CD14-positive monocyte (primary cell): ENCODE measurements at regions not wholly inside any gene's neighbourhood (a gene's known extent, or its start where the extent isn't known, plus 50 kb on each side); places are given as distances from the start of the nearest gene placed in this dataset.

Experiments used
- DNase-seq, 3 donors: peaks; one replicate each; pipeline ENCODE4 v3.0.0-alpha.2; 2011 to 2022
- H2AFZ ChIP-seq: 2 replicates; pipeline ENCODE4 v1.6.0; 2012; ENCODE audit warnings: mild to moderate bottlenecking, low read depth, low read length, inconsistent platforms; ENCODE audit not compliant: insufficient read depth, poor library complexity, severe bottlenecking
- H3K27ac ChIP-seq, 2 donors: 1 replicate in 1 of 2; 2 replicates in 1 of 2; pipeline ENCODE4 v1.5.1; 2012 to 2013; ENCODE audit warnings: low read length in 2 of 2, control low read depth in 1 of 2, inconsistent platforms in 1 of 2, low read depth in 1 of 2, mild to moderate bottlenecking in 1 of 2
- H3K27me3 ChIP-seq, 2 donors: one replicate each; pipeline versions ENCODE4 v1.6.0 to v1.6.1; 2011 to 2013; ENCODE audit warnings: low read length in 2 of 2; ENCODE audit not compliant: control insufficient read depth in 2 of 2, insufficient read depth in 2 of 2
- H3K36me3 ChIP-seq, 2 donors: replicated peaks in 1 of 2; 1 replicate in 1 of 2; 2 replicates in 1 of 2; pipeline versions ENCODE4 v1.5.1 to v1.6.1; 2012 to 2013; ENCODE audit warnings: low read length in 2 of 2, control low read depth in 1 of 2, inconsistent platforms in 1 of 2, mild to moderate bottlenecking in 1 of 2; ENCODE audit not compliant: insufficient read depth in 2 of 2, control insufficient read depth in 1 of 2
- H3K4me1 ChIP-seq, 2 donors: 1 replicate in 1 of 2; 2 replicates in 1 of 2; pipeline versions ENCODE4 v1.5.1 to v1.6.1; 2012 to 2013; ENCODE audit warnings: low read length in 2 of 2, control low read depth in 1 of 2, inconsistent platforms in 1 of 2, mild to moderate bottlenecking in 1 of 2, moderate library complexity in 1 of 2; ENCODE audit not compliant: insufficient read depth in 2 of 2, control insufficient read depth in 1 of 2
- H3K4me2 ChIP-seq: replicated peaks from 2 replicates; pipeline ENCODE3; 2012; ENCODE audit warnings: low read length, moderate library complexity, mild to moderate bottlenecking; ENCODE audit not compliant: poor library complexity, severe bottlenecking; ENCODE audit errors: extremely low read depth
- H3K4me3 ChIP-seq, 3 experiments: fragments of 200-600 bp in 1 of 3; sonication (generic) in 1 of 3; replicated peaks in 1 of 3; 1 replicate in 2 of 3; 2 replicates in 1 of 3; pipeline ENCODE4 v1.5.1; 2011 to 2013; ENCODE audit warnings: low read length in 3 of 3, mild to moderate bottlenecking in 3 of 3, control low read depth in 2 of 3, low read depth in 2 of 3, inconsistent platforms in 1 of 3, moderate library complexity in 1 of 3
- H3K79me2 ChIP-seq: 2 replicates; pipeline ENCODE4 v1.6.0; 2012; ENCODE audit warnings: mild to moderate bottlenecking, control low read depth, inconsistent platforms, low read length, moderate library complexity; ENCODE audit not compliant: insufficient read depth
- H3K9ac ChIP-seq: 2 replicates; pipeline ENCODE4 v1.6.0; 2017; ENCODE audit warnings: low read length, mild to moderate bottlenecking; ENCODE audit not compliant: insufficient read depth, poor library complexity, severe bottlenecking
- H3K9me3 ChIP-seq, 2 donors: replicated peaks in 1 of 2; 1 replicate in 1 of 2; 2 replicates in 1 of 2; pipeline versions ENCODE4 v1.5.1 to v1.6.1; 2012 to 2013; ENCODE audit warnings: low read length in 2 of 2, control low read depth in 1 of 2; ENCODE audit not compliant: control insufficient read depth in 1 of 2, insufficient read depth in 1 of 2
- H4K20me1 ChIP-seq: 2 replicates; pipeline ENCODE4 v1.6.0; 2012; ENCODE audit warnings: mild to moderate bottlenecking, low read length, control low read depth, moderate library complexity; ENCODE audit not compliant: insufficient read depth
- H3K27ac Mint-ChIP-seq, 7 donors: one replicate each; pipeline ENCODE4 v1.8.0; 2020; ENCODE audit warnings: mild to moderate bottlenecking in 7 of 7, mixed read lengths in 7 of 7, moderate library complexity in 6 of 7, inconsistent platforms in 2 of 7
- H3K27me3 Mint-ChIP-seq, 3 donors: one replicate each; pipeline ENCODE4 v1.8.0; 2021 to 2022; ENCODE audit warnings: low read depth in 3 of 3, mild to moderate bottlenecking in 3 of 3, mixed read lengths in 3 of 3, moderate library complexity in 3 of 3, inconsistent platforms in 1 of 3
- H3K36me3 Mint-ChIP-seq, 2 donors: one replicate each; pipeline ENCODE4 v1.8.0; 2020; ENCODE audit warnings: mixed read lengths in 2 of 2, inconsistent platforms in 1 of 2, mild to moderate bottlenecking in 1 of 2
- H3K4me1 Mint-ChIP-seq: one replicate; pipeline ENCODE4 v1.8.0; 2020; ENCODE audit warnings: mild to moderate bottlenecking, mixed read lengths
- H3K4me3 Mint-ChIP-seq, 2 donors: one replicate each; pipeline ENCODE4 v1.8.0; 2020; ENCODE audit warnings: mild to moderate bottlenecking in 2 of 2, mixed read lengths in 2 of 2, moderate library complexity in 1 of 2
- H3K9me3 Mint-ChIP-seq, 7 donors: one replicate each; pipeline ENCODE4 v1.8.0; 2020 to 2022; ENCODE audit warnings: mixed read lengths in 7 of 7, mild to moderate bottlenecking in 6 of 7, moderate library complexity in 6 of 7, inconsistent platforms in 2 of 7
- WGBS: methylation state at CpG from one replicate; pipeline ENCODE4 v1.1.5; 2013; ENCODE audit warnings: missing lambda C conversion rate; ENCODE audit not compliant: insufficient coverage; 5-methylcytosine and 5-hydroxymethylcytosine counted together
- intact Hi-C, 2 donors: fragments of 100-400 bp; cut with micrococcal nuclease; formaldehyde crosslinking; loops; one replicate each; pipeline versions ENCODE4 v1.15.0 to v1.15.1; 2023
- TF ChIP-seq, protein P1 (sequence below): fragments of 200-600 bp; IDR thresholded peaks from one replicate; pipeline ENCODE4 v1.8.0; 2022; ENCODE audit warnings: antibody characterized with exemption, mild to moderate bottlenecking

DNA sequence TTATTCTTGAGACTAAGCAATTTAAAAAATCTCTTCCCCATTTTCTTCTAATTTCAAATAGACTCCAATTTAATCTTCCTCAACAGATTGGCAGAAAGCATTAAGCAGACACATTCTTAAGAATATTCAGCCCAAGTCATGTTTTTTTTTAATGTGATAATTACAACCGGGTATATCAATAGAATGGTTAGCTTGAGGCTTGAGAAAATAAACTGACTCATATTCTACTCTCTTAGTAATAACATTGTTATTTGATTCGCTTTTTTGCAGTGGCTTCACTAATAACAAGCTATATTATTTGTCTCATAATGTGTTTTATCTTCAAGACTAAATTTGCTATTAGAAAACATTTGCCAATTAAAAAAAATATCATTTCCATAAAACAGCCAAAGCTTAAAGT is 488.6 kb upstream of the RGS18 start:
- H3K36me3 Mint-ChIP-seq, result no peaks in the 10 kb centered on the region
- peaks cover 0 to 4% (median 0%) of the 10 kb centered on the region in 7 donors for H3K9me3 Mint-ChIP-seq
- H3K27me3 ChIP-seq, result no peaks in the 10 kb centered on the region
- H4K20me1 ChIP-seq, result no peaks in the 10 kb centered on the region
- no peaks in the 10 kb centered on the region for H3K9me3 ChIP-seq
- no peaks in the 10 kb centered on the region for H3K27me3 Mint-ChIP-seq
- no peak overlapping the region for H3K27ac Mint-ChIP-seq
- intact Hi-C loops, result no loop called here
- no peaks in the 10 kb centered on the region for H3K4me1 ChIP-seq
- no peak overlapping the region for H3K4me2 ChIP-seq
- H3K79me2 ChIP-seq, result no peaks in the 10 kb centered on the region
- H3K4me3 Mint-ChIP-seq, result no peak overlapping the region
- TF ChIP-seq, protein P1, sequence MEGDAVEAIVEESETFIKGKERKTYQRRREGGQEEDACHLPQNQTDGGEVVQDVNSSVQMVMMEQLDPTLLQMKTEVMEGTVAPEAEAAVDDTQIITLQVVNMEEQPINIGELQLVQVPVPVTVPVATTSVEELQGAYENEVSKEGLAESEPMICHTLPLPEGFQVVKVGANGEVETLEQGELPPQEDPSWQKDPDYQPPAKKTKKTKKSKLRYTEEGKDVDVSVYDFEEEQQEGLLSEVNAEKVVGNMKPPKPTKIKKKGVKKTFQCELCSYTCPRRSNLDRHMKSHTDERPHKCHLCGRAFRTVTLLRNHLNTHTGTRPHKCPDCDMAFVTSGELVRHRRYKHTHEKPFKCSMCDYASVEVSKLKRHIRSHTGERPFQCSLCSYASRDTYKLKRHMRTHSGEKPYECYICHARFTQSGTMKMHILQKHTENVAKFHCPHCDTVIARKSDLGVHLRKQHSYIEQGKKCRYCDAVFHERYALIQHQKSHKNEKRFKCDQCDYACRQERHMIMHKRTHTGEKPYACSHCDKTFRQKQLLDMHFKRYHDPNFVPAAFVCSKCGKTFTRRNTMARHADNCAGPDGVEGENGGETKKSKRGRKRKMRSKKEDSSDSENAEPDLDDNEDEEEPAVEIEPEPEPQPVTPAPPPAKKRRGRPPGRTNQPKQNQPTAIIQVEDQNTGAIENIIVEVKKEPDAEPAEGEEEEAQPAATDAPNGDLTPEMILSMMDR, result no peak
- no CpG with 5 or more reads among the region's 2 CpGs for WGBS
- no peaks in the 10 kb centered on the region for H3K36me3 ChIP-seq
- H3K4me3 ChIP-seq, result no peak overlapping the region
- H2AFZ ChIP-seq, result no peak overlapping the region
- DNase-seq, result no peak
- H3K27ac ChIP-seq, result no peak overlapping the region
- H3K9ac ChIP-seq, result no peak overlapping the region
- H3K4me1 Mint-ChIP-seq, result no peaks in the 10 kb centered on the region

DNA sequence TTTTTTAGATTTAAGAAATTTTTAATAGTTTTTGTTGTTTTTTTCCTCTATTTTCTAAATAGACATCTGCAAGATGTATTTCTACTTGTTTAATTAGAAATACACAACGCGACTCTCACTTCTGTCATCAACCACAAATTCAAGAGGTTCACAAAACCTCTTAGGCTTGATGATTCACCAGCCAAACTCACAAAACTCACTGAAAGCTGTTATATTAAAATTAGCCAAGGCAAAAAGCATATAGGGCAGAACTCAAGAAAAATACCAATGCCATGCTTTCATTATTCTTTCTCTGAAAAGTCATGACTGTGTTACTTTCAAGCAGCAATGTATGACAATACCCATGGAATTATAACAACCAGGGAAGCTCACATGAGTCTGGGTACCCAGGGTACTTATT is 487.0 kb upstream of the RGS18 start:
- H3K4me3 Mint-ChIP-seq, result no peak overlapping the region
- Histone ChIP-seq H2AFZ (no peak overlapping the region), H3K36me3 (no peaks in the 10 kb centered on the region), H4K20me1 (no peaks in the 10 kb centered on the region), H3K9me3 (no peaks in the 10 kb centered on the region), H3K4me3 (no peak overlapping the region), H3K27me3 (no peaks in the 10 kb centered on the region), H3K27ac (no peak overlapping the region), H3K79me2 (no peaks in the 10 kb centered on the region), H3K4me1 (no peaks in the 10 kb centered on the region), H3K4me2 (no peak overlapping the region), H3K9ac (no peak overlapping the region)
- intact Hi-C loops, result no loop called here
- TF ChIP-seq, protein P1, result no peak
- no peaks in the 10 kb centered on the region for H3K27me3 Mint-ChIP-seq
- H3K4me1 Mint-ChIP-seq, result no peaks in the 10 kb centered on the region
- DNase-seq, result no peak
- WGBS, result no CpG with 5 or more reads among the region's 2 CpGs
- peaks cover 0 to 4% (median 0%) of the 10 kb centered on the region in 7 donors for H3K9me3 Mint-ChIP-seq
- no peak overlapping the region for H3K27ac Mint-ChIP-seq
- H3K36me3 Mint-ChIP-seq, result no peaks in the 10 kb centered on the region
